Inferior parietal cortex (tissue), 1 donor: ENCODE measurements at regions not wholly inside any gene's neighbourhood (a gene's known extent, or its start where the extent isn't known, plus 50 kb on each side); places are given as distances from the start of the nearest gene placed in this dataset.
"Not testable (repeated sequence)": the region's sequence is repeated elsewhere in the genome, so short reads cannot be mapped to it uniquely, and the experiment has no call there.

Source experiments
- DNase-seq: peaks from one replicate; pipeline ENCODE4 v3.0.0-alpha.2; 2016; ENCODE audit errors: extremely low spot score

DNA sequence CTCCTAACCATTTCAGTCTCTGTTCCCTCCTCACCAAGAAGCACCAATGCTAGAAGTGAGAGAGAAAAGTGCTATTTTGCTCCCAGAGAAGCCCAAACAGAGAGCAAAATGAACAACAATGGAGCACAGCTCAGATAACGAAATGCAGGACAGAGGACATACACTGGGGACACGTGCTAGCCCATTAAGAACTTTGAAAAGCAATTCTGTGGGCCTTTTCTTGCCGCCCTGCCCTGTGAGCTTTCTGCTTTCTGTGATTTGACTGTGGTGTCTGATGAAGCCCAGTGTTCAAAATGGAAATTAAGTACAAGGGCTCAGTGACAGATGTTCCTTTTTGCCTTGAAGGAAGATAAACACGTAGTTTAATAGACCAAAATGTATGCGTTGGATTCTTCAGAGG is 130.8 kb downstream of the S1PR1 start:
- no peak for DNase-seq

DNA sequence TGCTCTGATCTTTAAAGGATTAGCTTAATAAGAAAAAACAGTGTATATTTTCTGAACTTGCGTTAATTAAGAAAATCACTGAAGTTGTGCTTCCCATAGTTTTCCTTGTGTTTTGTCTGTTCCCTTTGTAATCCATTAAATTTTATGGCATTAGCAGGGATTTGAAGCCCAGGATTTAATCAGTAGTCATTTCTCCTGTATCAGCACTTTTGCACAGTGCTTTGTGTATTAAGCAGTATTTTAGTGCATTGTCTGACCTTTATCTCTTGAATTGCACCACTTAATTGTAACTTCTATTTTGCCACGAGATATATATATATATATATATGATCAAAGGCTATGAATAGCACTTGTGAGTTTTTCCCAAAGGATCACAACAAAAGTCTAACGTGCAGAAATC is 133.7 kb downstream of the S1PR1 start:
- no peak for DNase-seq

DNA sequence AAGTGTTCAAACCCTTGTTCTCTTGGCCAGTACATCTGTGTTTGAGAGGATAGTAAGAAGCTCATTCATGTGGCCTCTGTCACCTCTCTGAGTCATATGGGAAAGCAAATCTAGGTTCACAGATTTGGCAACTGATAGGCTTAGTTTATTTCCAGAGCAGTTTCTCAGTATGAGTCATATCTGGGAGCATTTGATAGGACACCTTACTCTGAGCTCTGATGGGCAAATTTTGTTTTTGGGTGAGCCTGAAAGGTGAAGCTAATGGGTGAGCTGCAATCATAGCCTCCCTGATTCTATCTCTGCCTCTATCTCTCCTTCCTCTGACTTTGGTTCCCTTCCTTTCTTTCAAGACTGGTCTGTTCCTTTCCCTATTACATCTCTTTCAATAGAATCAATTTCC is 134.4 kb downstream of the S1PR1 start:
- no peak for DNase-seq

DNA sequence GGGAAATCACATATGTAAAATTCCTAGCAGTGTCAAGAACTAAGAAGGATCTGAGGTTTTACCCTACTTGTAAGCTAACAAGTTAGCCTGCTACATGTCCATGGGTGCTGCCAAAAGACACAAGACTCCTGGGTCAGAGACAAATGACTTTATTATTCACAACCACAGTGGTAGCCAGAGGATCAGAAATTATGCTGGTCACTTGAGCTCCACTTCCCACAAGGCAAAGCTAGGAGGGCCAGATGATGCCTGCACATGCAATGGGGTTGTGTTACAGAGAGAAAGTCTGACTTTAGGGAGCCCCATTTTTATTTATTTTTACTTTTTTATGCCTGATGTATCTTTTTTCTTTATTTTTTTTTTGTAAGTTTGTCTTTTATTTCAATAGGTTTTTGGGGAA is 136.8 kb downstream of the S1PR1 start:
- DNase-seq = no peak

DNA sequence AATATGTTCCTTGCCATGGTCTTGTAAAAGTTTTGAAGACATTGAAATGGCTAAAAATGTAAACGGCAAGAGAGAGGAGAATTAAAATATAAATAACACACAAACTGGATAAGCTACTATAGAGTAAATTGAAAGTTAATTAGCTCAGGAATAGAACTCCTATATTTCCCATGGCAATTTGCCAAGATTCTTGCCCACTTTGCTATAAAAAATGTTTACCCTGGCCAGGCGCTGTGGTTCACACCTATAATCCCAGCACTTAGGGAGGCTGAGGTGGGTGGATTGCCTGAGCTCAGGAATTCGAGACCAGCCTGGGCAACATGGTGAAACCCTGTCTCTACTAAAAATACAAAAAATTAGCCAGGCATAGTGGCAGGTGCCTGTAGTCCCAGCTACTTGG is 138.6 kb downstream of the S1PR1 start:
- not testable (repeated sequence) for DNase-seq

DNA sequence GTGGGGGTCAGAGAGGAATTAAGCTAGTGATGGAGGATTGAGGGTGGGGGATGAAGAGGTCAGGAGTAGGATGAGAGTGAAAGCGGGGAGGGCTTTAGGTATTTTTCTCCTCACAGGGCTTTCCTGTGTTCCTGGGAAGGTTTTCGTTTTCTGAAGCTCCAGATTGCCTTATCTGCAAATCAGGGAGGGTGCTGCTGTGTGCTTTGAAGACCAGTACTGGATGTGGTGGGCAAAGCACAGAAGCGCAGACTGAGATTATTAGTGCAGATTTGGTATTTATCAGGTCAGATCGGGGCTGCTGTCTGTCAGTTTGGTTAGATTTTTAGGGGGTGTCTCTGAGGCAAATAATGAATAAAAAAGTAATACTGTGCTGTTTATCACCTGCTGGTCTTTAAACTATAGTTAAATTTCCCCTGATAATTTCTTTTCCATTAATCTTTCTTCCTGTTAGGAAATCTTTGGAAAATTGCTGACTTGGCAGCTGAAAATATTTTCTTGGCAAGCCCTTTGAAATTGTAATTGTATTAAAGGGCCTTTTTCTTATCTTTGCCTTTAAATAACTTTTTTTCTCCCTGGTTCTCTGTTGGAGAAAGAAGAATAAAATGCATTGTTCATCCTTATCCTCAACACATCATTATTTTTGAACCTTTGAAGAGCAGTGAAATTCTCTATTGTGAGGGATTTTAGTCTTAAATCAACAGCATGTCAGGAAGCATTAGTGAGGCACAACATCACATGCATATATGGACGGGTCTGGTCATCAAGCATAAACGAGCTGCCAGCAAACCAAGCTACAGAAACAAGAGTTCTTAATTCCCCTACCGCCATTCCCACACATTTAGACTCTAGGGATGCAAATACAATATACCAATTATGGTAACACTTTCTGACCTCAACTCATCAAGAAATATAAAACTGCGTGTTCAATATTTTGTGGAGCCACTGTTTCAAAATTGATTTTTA is 139.6 kb downstream of the S1PR1 start:
- DNase-seq = no peak

DNA sequence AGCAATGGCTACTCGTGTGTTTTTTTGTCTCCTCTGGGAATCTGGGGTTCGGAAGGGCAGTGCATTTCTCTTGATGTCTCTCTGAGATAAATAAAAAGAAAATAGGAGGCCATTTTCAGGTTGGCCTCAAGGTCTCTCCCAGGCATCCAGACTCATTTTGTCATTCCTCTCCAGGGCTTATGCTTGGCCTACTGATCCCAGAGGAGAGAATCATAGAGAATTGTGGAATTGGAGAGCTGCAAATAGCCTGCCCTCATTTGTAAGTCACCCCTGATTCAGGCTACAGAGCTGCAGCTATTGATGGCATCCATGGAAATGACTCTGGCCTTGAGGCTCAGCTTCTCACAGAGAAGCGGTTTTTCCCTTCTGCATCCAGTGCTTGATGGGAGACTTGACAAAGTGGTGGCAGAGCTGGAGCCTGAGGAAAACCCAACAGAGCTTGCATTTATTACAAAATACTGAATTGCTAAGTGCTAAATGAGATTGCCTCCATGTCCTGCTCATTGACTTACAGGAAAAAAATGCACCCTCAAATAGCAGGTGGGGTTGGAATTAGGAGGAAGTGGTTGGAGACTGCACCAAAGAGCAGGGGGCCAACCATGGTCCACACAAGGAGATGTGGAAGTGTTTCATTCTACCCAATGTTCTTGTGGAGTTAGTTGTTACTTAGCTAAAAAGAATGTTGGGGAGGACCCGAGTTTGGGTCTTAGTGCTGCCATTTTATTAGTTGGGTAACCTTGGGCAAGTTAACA is 140.4 kb downstream of the S1PR1 start:
- no peak for DNase-seq

DNA sequence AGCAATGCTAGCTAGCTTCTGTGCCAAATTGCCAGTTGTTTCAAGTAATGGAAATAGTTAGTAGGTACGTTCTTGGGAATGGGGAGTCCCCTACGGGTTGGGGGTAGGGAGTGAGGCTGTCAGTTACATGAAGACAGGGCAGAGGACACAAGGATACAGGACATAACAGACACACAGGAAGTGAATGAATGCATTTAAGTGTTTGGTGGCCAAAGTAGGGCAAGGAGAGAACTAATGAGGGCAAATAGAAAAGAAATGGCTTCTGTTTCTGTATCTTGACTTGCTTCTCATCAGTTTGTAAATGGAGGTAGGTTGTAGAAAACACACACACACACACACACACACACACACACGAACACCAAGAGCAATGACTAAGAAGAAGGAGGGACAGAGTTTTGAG is 142.2 kb downstream of the S1PR1 start:
- DNase-seq = no peak

DNA sequence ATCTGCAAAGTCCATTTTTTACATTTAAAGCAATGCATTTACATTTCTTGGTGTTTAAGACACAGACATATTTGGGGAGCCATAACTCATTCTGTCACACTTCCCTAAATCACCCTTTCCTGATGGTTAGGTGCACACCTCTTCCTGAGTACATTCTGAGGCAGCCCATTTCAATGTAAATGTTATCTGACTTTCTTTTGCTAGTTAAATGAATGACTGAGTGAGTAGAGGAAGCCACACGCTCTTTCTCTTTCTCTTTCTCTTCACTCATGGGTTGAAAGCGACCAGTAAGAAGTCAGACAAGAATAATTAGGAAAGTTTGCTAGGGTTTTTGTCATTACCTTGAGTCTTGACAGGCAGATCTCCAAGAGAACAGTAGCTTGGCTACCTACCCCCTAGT is 143.1 kb downstream of the S1PR1 start:
- no peak for DNase-seq

DNA sequence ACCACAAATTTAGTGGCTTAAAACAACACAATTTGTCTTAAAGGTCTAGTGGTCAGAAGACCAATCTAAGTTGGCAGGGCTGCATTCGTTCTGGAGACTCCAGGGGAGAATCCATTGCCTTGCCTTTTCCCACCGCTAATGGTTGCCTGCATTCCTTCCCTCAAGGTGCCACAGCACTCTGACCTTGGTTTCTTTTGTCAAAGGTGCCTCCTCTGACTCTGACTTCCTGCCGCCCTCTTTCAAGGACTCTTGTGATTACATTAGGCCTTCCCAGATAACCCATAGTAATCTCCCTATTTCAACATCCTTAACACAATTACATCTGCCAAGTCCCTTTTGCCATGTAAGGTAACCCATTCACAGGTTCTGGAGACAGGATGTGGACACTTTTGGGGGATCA is 145.3 kb downstream of the S1PR1 start:
- DNase-seq = no peak

DNA sequence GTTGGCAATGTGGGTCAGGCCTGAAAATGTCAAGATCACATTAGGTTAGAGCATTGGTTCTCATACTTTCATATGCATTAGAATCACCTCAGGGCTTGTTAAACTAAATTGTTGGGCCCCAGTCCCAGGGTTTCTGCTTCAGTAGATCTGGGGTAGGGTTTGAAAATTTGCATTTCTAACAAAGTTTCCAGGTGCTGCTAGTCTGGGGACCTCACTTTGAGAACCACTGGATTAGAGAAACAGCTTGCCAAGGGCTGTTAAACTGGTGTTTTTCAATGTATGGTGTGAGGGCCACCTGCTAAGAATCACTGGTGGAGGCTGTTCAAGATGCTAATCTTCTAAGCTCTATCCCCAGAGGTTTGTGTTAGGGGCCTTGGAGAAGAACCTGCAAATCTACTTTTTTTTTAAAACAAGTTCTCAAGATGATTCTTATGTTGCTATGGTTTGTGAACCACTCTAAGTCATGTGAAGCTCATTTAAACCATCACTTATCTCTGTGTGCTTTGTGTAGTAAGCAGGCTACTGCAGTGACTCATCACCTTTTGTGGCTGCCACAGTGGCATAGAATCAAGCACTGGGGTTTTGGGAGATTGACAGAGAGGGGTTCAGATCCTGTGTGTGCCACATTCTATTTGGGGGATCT is 152.2 kb downstream of the S1PR1 start:
- DNase-seq = no peak

DNA sequence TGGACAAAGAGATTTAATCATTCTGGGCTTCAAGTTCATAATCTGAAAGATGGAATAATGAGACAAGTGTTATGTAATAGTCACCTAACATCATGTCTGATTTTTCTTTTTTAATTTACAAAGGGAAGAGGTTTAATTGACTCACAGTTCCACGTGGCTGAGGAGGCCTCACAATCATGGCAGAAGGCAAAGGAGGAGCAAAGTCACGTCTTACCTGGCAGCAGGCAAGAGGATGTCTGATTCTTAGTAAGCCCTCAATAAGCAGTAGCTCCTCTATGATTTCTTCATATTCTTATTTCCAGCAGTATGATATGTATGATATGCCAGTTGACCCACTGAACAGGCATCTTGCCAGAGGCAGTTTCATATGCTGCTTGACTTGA is 152.7 kb downstream of the S1PR1 start:
- no peak for DNase-seq

DNA sequence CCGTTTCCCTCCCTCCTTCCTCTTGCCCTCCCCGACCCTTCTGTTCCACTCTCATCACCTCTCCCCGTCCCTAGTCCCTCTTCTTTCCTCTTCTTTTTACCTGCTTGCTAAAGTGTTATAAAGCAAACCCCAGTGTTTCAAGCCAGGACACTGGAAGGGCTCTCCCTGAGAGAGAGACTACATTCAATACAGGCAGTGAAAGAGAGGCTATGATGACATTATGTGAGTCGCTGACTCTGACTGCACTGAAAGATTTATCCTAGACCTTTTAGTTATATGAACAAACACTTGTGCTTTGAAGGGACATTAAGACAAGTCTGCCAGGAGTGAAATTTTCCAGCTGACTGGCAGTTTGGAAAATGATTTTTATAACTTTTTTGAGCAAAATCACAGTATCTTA is 155.7 kb downstream of the S1PR1 start:
- no peak for DNase-seq

DNA sequence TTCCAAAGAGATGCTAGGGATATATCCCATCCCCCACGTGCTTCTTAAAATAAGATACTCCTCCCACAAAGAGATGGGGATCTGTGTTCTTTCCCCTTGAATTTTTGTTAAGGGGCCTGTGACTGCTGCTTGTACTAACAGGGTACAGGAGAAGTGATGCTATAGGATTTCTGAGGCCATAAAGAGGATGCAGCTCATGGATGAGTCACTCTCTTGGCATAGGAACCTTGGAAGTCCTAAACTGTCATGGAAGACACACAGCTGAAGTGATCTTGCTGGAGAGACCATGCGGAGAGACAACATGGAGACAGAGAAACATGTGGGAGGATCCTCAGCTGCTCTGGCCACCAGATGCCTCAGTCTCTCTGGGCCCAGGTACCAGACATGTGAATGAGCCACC is 157.2 kb downstream of the S1PR1 start:
- DNase-seq = no peak

DNA sequence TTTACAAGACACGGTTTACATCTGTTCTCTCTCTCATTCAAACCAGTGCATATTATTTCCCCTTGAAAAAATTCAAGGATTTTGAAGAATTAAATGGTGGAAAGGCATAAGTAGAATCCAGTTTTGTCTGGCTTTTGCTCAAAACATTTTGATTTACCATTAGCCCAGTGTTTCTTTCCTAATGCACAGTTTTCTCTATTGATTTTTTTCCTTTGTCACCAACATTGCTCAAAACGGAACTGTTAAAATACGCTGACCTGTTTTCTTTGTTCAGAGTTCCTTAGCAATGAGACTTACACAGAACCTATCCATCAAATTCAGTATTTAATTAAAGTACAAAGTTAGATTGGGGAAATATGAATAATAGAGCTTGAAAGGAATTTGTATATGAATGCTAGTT is 162.4 kb downstream of the S1PR1 start:
- no peak for DNase-seq

DNA sequence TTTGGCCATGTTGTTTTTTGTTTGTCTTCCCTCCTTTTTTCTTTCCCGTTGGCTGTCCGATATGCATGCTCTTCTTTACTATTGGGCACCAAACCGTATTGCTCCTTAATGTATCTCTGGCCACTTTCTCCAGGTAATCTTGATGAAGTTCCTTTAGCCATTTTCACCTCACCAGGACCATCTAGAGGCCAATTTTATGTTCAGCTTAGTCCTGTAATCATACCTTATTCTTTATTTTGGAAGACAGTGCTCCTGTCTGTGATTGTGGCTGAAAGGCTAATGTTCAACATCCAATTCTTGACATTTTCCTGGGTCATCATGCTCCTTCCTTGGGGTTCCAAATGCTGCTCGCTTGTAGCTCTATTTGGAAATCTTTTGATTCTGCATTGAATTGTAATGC is 169.5 kb downstream of the S1PR1 start:
- no peak for DNase-seq

DNA sequence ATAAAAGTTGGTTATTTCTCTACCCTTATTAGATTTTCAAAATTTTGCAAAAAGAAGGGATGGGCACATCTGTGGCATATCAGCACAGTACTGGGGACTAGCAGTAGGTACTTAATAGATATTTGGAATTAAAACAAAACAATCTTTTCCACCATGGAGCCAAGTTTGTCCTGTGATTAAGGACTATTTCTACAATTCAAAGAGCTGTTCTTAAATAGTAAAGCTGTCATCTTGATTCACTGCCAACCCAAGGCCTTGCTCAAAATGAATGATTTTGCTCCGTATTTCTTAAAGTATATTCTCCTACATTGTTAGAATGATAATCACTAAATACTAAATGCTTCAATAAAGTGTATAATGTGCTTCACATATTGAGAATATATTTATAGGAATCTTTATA is 169.9 kb downstream of the S1PR1 start:
- no peak for DNase-seq

DNA sequence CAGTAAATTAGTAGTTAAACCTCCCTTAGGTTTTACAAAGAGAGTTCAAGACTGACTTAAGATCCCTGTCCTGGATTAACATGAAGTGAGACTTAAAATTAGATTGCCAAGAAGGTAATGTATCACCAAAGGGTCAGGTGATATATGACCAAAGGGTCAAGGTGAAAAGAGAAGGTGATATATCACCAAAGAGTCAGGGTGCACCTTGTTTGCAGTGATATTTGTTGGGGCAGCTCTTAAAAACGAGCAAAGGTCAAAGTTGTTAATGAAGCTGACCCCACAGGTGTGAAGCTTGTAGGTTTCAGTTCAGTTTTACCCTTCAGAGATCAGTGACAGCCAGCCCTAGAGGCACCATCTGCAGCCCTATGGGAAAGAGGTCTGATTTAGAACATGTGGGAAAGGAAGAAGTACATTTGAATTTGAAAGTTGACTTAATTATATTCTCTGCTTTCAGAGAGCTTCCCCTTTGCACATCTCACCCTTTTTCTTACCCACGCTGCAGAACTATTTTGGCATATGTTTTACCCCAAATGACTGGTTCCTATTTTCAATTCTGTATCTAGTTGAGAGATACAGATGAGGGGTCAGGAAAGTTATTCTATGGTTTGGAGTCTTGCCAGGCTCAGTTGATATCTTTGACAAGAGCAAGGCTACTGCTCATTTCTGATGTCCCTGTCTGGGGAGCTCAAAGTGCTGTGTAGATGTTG is 170.8 kb downstream of the S1PR1 start:
- no peak for DNase-seq

DNA sequence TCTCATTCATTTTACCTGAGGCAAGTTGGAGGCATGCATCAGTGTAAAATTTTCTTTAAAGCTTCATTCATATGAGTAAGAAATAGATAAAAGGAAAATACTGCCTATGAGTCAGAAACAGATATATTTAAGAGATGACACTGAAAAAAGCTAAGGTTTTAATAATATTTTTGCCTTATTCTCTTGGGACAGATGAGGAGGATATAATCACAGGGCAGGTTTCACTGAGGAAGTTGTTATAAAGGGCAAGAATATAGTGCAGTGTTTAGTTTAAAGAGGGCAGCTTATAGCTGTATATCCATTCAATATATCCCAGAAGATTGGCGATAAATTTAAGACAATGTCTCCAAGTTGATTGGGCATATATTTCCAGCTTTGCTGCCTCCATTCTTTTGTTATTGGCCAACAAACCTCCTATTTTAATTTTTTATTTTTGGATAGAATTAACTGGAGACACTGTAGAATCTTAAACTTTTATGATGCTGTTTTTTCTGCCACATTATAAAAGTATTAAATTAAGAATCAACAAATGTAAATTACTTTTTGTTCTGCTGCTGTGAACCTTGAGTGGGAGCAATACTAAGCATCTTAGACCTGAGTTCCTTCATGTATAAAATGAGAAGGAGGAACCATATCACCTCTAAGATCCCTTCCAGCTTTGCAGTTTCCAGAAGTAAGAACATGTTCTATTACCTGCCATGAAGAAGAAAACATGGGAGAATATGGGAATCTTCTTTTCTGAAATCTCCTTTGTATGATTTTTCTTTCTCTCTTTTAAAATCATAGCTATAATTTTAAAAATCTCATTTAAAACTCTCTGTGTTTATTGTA is 171.6 kb downstream of the S1PR1 start:
- DNase-seq = no peak

DNA sequence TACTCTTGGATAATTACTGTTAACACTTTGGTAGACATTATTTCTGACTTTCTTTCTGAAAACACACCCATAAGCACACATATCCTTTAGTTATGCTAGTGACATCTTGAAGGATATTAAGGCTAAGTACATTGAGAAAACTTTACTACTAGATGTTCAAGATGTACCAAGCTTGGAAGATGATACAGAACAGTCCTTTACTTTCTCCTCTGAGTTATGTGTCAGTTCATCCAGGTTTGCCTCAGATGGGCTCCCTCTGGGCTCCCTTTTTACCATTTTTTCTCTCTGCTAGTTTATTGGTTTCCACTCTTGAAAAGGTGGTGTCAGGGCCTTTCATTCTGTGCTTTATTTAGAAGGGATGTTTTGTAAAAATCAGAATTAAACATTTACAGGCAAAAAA is 172.3 kb downstream of the S1PR1 start:
- no peak for DNase-seq
